ENCODE measurements at regions not wholly inside any gene's neighbourhood (a gene's known extent, or its start where the extent isn't known, plus 50 kb on each side); places are given as distances from the start of the nearest gene placed in this dataset.

GRCh38 chr15:62841891-62842559 is 200.5 kb upstream of the TPM1 start:
- DNase-seq (ENCODE audit: low read depth), result no peak

GRCh38 chr15:62843311-62843710 is 199.2 kb upstream of the TPM1 start:
- no peak for DNase-seq (ENCODE audit: low read depth)

GRCh38 chr15:62844564-62845240 is 197.8 kb upstream of the TPM1 start:
- no peak for DNase-seq (ENCODE audit: low read depth)

GRCh38 chr15:62845241-62846126 is 197.1 kb upstream of the TPM1 start:
- no peak for DNase-seq (ENCODE audit: low read depth)

GRCh38 chr15:62846131-62846804 is 196.3 kb upstream of the TPM1 start:
- no peak for DNase-seq (ENCODE audit: low read depth)

GRCh38 chr15:62846805-62847495 is 195.6 kb upstream of the TPM1 start:
- no peak for DNase-seq (ENCODE audit: low read depth)

- no peak for DNase-seq (ENCODE audit: low read depth)
These were observed 194.6 kb upstream of the TPM1 start for GRCh38 chr15:62847900-62848489.

- no peak for DNase-seq (ENCODE audit: low read depth)
These were observed 193.9 kb upstream of the TPM1 start for GRCh38 chr15:62848632-62849050.

GRCh38 chr15:62849316-62850106 is 193.0 kb upstream of the TPM1 start:
- no peak for DNase-seq (ENCODE audit: low read depth)

- no peak for DNase-seq (ENCODE audit: low read depth)
These were observed 192.2 kb upstream of the TPM1 start for GRCh38 chr15:62850318-62850717.

- DNase-seq (ENCODE audit: low read depth), result no peak
These were observed 191.7 kb upstream of the TPM1 start for GRCh38 chr15:62850791-62851291.

- no peak for DNase-seq (ENCODE audit: low read depth)
These were observed 189.3 kb upstream of the TPM1 start for GRCh38 chr15:62853114-62853840.

- no peak for DNase-seq (ENCODE audit: low read depth)
These were observed 188.7 kb upstream of the TPM1 start for GRCh38 chr15:62853841-62854225.

GRCh38 chr15:62854420-62855084 is 188.0 kb upstream of the TPM1 start:
- DNase-seq (ENCODE audit: low read depth), result no peak

- DNase-seq (ENCODE audit: low read depth), result no peak
These were observed 187.5 kb upstream of the TPM1 start for GRCh38 chr15:62855085-62855476.

- DNase-seq (ENCODE audit: low read depth), result no peak
These were observed 185.9 kb upstream of the TPM1 start for GRCh38 chr15:62856466-62857246.

GRCh38 chr15:62857411-62857853 is 185.1 kb upstream of the TPM1 start:
- no peak for DNase-seq (ENCODE audit: low read depth)

- DNase-seq (ENCODE audit: low read depth), result no peak
These were observed 184.2 kb upstream of the TPM1 start for GRCh38 chr15:62858343-62858742.

Measured in activated T-helper 9 cell treated with anti-CD3 and anti-CD28 coated beads, Interleukin-2, amount 50 U/mL, for 16 hours (primary cell).